ENCODE measurements at regions not wholly inside any gene's neighbourhood (a gene's known extent, or its start where the extent isn't known, plus 50 kb on each side); places are given as distances from the start of the nearest gene placed in this dataset.

DNA sequence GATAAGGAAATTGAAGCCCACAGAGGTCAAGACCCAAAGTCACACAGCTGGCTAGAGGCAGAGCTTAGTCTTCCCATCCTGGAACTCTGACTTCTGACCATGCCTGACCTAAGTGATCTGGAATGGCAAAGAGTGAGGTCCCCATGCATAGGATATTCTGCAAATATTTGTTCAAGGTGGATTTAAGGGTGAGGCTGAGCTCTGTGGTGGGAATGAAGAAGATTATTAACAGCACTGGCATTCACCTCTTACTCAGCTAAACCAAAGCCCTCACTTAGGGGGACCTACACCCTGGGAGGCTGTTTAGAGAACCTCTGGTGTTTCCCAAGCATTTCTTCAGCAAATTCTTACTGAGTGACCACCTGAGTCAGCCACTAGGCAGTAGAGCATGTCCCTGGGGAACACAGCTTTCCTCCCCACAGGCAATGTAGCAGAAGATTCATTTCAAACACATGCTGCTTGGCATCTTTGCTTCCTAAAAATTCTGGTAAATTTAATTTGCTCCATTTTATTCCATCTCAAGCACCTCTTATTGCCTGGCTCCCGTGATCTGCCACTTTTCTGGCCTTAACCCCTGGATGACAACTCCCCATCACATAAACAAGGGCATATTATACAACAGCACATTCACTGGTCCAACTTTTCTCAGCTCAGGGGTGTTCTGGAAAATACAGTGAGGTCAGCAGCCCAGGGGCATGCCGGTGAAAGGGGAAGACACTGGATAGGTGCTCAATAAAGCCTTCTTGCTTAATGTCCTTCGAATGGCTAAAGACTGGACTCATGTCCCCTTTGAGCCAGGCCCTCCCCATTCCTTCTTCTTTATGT is 176.0 kb downstream of the ABHD5 start:
- no peak overlapping the region for H3K27ac ChIP-seq (ENCODE audit: low read length)
- ATAC-seq (no peak), DNase-seq (no peak)
- H3K4me1 ChIP-seq (ENCODE audit: control insufficient read depth, insufficient read depth, low read length), result no peaks in the 10 kb centered on the region
- WGBS (ENCODE audit: insufficient coverage), result 83% methylated on average over 3 of the region's 3 CpGs
- TF ChIP-seq, protein P1, sequence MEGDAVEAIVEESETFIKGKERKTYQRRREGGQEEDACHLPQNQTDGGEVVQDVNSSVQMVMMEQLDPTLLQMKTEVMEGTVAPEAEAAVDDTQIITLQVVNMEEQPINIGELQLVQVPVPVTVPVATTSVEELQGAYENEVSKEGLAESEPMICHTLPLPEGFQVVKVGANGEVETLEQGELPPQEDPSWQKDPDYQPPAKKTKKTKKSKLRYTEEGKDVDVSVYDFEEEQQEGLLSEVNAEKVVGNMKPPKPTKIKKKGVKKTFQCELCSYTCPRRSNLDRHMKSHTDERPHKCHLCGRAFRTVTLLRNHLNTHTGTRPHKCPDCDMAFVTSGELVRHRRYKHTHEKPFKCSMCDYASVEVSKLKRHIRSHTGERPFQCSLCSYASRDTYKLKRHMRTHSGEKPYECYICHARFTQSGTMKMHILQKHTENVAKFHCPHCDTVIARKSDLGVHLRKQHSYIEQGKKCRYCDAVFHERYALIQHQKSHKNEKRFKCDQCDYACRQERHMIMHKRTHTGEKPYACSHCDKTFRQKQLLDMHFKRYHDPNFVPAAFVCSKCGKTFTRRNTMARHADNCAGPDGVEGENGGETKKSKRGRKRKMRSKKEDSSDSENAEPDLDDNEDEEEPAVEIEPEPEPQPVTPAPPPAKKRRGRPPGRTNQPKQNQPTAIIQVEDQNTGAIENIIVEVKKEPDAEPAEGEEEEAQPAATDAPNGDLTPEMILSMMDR (IDR thresholded peaks at IDR 0.05), result no peak
- no peaks in the 10 kb centered on the region for H3K9me3 ChIP-seq (ENCODE audit: control insufficient read depth, insufficient read depth, low read length)
- H3K36me3 Mint-ChIP-seq, result no peaks in the 10 kb centered on the region
- H3K4me3 ChIP-seq (ENCODE audit: low read length), result no peak overlapping the region
- H3K27ac Mint-ChIP-seq, result no peak overlapping the region
- peaks cover 4 to 11% of the 10 kb centered on the region in 2 donors for H3K27me3 Mint-ChIP-seq (ENCODE audit: low read depth in 2 of 2)
- no peaks in the 10 kb centered on the region for H3K9me3 Mint-ChIP-seq
- no peaks in the 10 kb centered on the region for H3K36me3 ChIP-seq (ENCODE audit: control insufficient read depth, insufficient read depth, low read length)
- no peaks in the 10 kb centered on the region for H3K4me1 Mint-ChIP-seq
- no peak overlapping the region for H3K4me3 Mint-ChIP-seq
- H3K27me3 ChIP-seq (ENCODE audit: control insufficient read depth, insufficient read depth, low read length), result no peaks in the 10 kb centered on the region
- intact Hi-C loops (cut with micrococcal nuclease), result no loop called here

DNA sequence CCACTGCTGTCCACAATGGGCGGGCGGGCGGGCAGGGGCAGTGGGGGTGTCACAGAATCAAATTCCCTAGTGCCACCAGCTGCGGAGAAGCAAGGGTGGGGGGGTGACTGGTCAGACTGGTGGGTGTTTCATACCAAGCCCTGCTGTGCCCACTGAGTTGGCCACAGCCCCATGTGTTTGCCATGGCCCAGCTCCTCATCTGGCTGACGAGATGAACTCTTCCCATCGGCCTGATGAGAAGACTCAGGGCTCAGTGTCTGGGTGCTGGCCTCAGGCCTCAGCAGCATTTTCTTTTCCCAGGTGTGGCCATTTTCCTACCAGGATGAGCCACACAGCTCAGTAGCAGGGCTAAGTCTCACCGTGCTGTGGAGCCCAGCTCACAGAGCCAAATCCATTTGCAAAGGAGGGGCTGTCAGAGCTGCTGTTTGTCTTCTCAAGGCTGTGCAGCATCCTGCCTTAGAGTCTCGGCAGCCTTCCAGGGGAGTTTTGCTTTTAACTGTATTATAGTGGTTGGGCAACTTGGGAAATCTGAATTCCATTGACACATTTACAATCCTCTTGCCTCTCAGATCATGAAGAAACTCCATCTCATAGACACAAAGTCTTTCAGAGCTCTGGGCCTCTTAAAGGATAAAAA is 176.8 kb downstream of the ABHD5 start:
- H3K4me3 Mint-ChIP-seq, result no peak overlapping the region
- H3K27me3 Mint-ChIP-seq (ENCODE audit: low read depth in 2 of 2), result peaks cover 8 to 11% of the 10 kb centered on the region in 2 donors
- DNase-seq, result no peak
- Histone ChIP-seq H3K4me1 (ENCODE audit: control insufficient read depth, insufficient read depth, low read length) (no peaks in the 10 kb centered on the region), H3K27me3 (ENCODE audit: control insufficient read depth, insufficient read depth, low read length) (no peaks in the 10 kb centered on the region), H3K27ac (ENCODE audit: low read length) (no peak overlapping the region), H3K36me3 (ENCODE audit: control insufficient read depth, insufficient read depth, low read length) (no peaks in the 10 kb centered on the region), H3K4me3 (ENCODE audit: low read length) (no peak overlapping the region), H3K9me3 (ENCODE audit: control insufficient read depth, insufficient read depth, low read length) (no peaks in the 10 kb centered on the region)
- intact Hi-C loops (cut with micrococcal nuclease), result no loop called here
- no peaks in the 10 kb centered on the region for H3K9me3 Mint-ChIP-seq
- WGBS (ENCODE audit: insufficient coverage), result 95% methylated on average over 7 of the region's 8 CpGs
- H3K36me3 Mint-ChIP-seq, result no peaks in the 10 kb centered on the region
- no peaks in the 10 kb centered on the region for H3K4me1 Mint-ChIP-seq
- TF ChIP-seq, protein P1 (IDR thresholded peaks at IDR 0.05), result no peak
- H3K27ac Mint-ChIP-seq, result no peak overlapping the region
- ATAC-seq, result no peak

DNA sequence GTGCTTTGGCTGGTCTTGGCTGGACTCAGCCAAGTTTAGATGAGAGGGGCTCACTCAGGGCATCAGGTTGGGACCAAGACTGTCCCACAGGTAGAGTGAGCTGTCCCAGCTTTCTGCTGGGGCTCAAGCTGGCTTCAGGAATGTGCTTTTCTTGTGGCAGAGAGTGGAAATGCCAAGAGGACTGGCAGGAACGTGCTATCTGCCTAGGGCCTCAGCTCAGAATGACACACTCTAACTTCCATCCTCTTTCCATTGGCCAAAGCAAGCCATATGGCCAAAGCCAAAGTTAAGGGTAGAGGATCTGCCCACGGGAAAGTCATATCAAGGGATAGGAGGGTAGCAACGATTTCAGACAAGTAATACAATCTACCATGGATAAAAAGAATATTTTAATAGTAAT is 178.8 kb downstream of the ABHD5 start:
- no peaks in the 10 kb centered on the region for H3K4me1 ChIP-seq (ENCODE audit: control insufficient read depth, insufficient read depth, low read length)
- no peaks in the 10 kb centered on the region for H3K27me3 ChIP-seq (ENCODE audit: control insufficient read depth, insufficient read depth, low read length)
- WGBS (ENCODE audit: insufficient coverage), result 70% methylated on average over 2 of the region's 3 CpGs
- DNase-seq (no peak), ATAC-seq (no peak)
- TF ChIP-seq, protein P1 (IDR thresholded peaks at IDR 0.05), result no peak
- H3K27me3 Mint-ChIP-seq (ENCODE audit: low read depth in 2 of 2), result peaks cover 6 to 11% of the 10 kb centered on the region in 2 donors
- H3K4me1 Mint-ChIP-seq, result no peaks in the 10 kb centered on the region
- intact Hi-C loops (cut with micrococcal nuclease), result no loop called here
- H3K36me3 ChIP-seq (ENCODE audit: control insufficient read depth, insufficient read depth, low read length), result no peaks in the 10 kb centered on the region
- no peak overlapping the region for H3K4me3 Mint-ChIP-seq
- H3K9me3 Mint-ChIP-seq, result no peaks in the 10 kb centered on the region
- no peak overlapping the region for H3K27ac ChIP-seq (ENCODE audit: low read length)
- no peak overlapping the region for H3K27ac Mint-ChIP-seq
- H3K9me3 ChIP-seq (ENCODE audit: control insufficient read depth, insufficient read depth, low read length), result no peaks in the 10 kb centered on the region
- no peaks in the 10 kb centered on the region for H3K36me3 Mint-ChIP-seq
- no peak overlapping the region for H3K4me3 ChIP-seq (ENCODE audit: low read length)
